GM12874 (cell line): ENCODE measurements at regions not wholly inside any gene's neighbourhood (a gene's known extent, or its start where the extent isn't known, plus 50 kb on each side); places are given as distances from the start of the nearest gene placed in this dataset.

Source experiments
- CTCF ChIP-seq: IDR thresholded peaks from 2 replicates; pipeline ENCODE4 v1.5.1; 2011; ENCODE audit warnings: low read depth, mild to moderate bottlenecking, control low read depth, low read length, moderate library complexity; ENCODE audit not compliant: insufficient read depth

GRCh38 chr18:51936115-51936514, 403.9 kb upstream of the DCC start:
- no peak for TF ChIP-seq CTCF

- TF ChIP-seq CTCF, result no peak
Measured at GRCh38 chr18:51941999-51942398, 398.0 kb upstream of the DCC start.

- no peak for TF ChIP-seq CTCF
Measured at GRCh38 chr18:51943281-51943680, 396.7 kb upstream of the DCC start.

GRCh38 chr18:51946946-51947345, 393.1 kb upstream of the DCC start:
- TF ChIP-seq CTCF, result no peak

GRCh38 chr18:51952844-51953243, 387.2 kb upstream of the DCC start:
- no peak for TF ChIP-seq CTCF

- no peak for TF ChIP-seq CTCF
Measured at GRCh38 chr18:51953521-51953920, 386.5 kb upstream of the DCC start.

- no peak for TF ChIP-seq CTCF
Measured at GRCh38 chr18:51955136-51955535, 384.9 kb upstream of the DCC start.

- no peak for TF ChIP-seq CTCF
Measured at GRCh38 chr18:51957001-51957400, 383.0 kb upstream of the DCC start.
